SK-N-SH treated with all-trans-retinoic acid at 6 μM for 48 hours (cell line): ENCODE measurements at regions not wholly inside any gene's neighbourhood (a gene's known extent, or its start where the extent isn't known, plus 50 kb on each side); places are given as distances from the start of the nearest gene placed in this dataset.

ENCODE experiments used
- ATAC-seq: fragments of 200-7000 bp; cut with Tn5 transposase; 3 replicates; pipeline ENCODE4 v1.9.1; 2020; ENCODE audit warnings: mild to moderate bottlenecking, moderate library complexity
- ARNTL ChIP-seq: fragments of 450-650 bp; formaldehyde crosslinking; IDR thresholded peaks from 2 replicates; pipeline ENCODE4 v1.5.0; 2020; ENCODE audit warnings: low read depth, mild to moderate bottlenecking, moderate library complexity, borderline replicate concordance
- CREB5 ChIP-seq: fragments of 250-450 bp; sonication (Bioruptor Pico); IDR thresholded peaks from 2 replicates; pipeline ENCODE4 v1.5.1; 2020; ENCODE audit warnings: low read depth, mild to moderate bottlenecking, moderate library complexity
- CSDC2 ChIP-seq: fragments of 250-450 bp; sonication (Bioruptor Pico); IDR thresholded peaks from 2 replicates; pipeline ENCODE4 v1.5.0; 2020; ENCODE audit warnings: mild to moderate bottlenecking, moderate library complexity
- ESRRG ChIP-seq: fragments of 250-450 bp; sonication (Bioruptor Pico); IDR thresholded peaks from 2 replicates; pipeline ENCODE4 v1.6.1; 2021; ENCODE audit warnings: mild to moderate bottlenecking
- GLIS3 ChIP-seq: fragments of 250-450 bp; sonication (Bioruptor Pico); IDR thresholded peaks from 2 replicates; pipeline ENCODE4 v1.5.0; 2020; ENCODE audit warnings: mild to moderate bottlenecking, moderate library complexity
- ISL1 ChIP-seq: fragments of 250-450 bp; sonication (Bioruptor Pico); IDR thresholded peaks from 2 replicates; pipeline ENCODE4 v2.1.2; 2022; ENCODE audit warnings: mild to moderate bottlenecking, moderate library complexity
- OSR1 ChIP-seq: fragments of 250-450 bp; sonication (Bioruptor Pico); IDR thresholded peaks from 2 replicates; pipeline ENCODE4 v1.8.0; 2022; ENCODE audit warnings: moderate library complexity, mild to moderate bottlenecking, inconsistent platforms
- PATZ1 ChIP-seq: fragments of 250-450 bp; sonication (Bioruptor Pico); IDR thresholded peaks from 2 replicates; pipeline ENCODE4 v1.8.0; 2020; ENCODE audit warnings: mild to moderate bottlenecking, moderate library complexity, borderline replicate concordance
- PPARA ChIP-seq: fragments of 250-450 bp; sonication (Bioruptor Pico); IDR thresholded peaks from 2 replicates; pipeline ENCODE4 v1.5.0; 2020; ENCODE audit warnings: mild to moderate bottlenecking, borderline replicate concordance
- RARB ChIP-seq: fragments of 250-450 bp; sonication (Bioruptor Pico); IDR thresholded peaks from 2 replicates; pipeline ENCODE4 v1.8.0; 2021; ENCODE audit warnings: mild to moderate bottlenecking, moderate library complexity
- SNAI2 ChIP-seq: fragments of 250-450 bp; sonication (Bioruptor Pico); IDR thresholded peaks from 2 replicates; pipeline ENCODE4 v1.5.0; 2020; ENCODE audit warnings: mild to moderate bottlenecking, moderate library complexity
- TCF4 ChIP-seq: fragments of 250-450 bp; sonication (Bioruptor Pico); IDR thresholded peaks from 2 replicates; pipeline ENCODE4 v1.8.0; 2021; ENCODE audit warnings: mild to moderate bottlenecking, moderate library complexity, borderline replicate concordance
- TOX ChIP-seq: fragments of 250-450 bp; sonication (Bioruptor Pico); IDR thresholded peaks from 2 replicates; pipeline ENCODE4 v1.8.0; 2021; ENCODE audit warnings: mild to moderate bottlenecking, moderate library complexity, borderline replicate concordance
- ZC3H10 ChIP-seq: fragments of 250-450 bp; sonication (Bioruptor Pico); IDR thresholded peaks from 2 replicates; pipeline ENCODE4 v1.5.1; 2021; ENCODE audit warnings: mild to moderate bottlenecking, moderate library complexity
- ZFP3 ChIP-seq: fragments of 250-450 bp; sonication (Bioruptor Pico); IDR thresholded peaks from 2 replicates; pipeline ENCODE4 v1.5.0; 2020; ENCODE audit warnings: mild to moderate bottlenecking, moderate library complexity
- ZFP30 ChIP-seq: fragments of 450-650 bp; formaldehyde crosslinking; IDR thresholded peaks from 2 replicates; pipeline ENCODE4 v1.5.0; 2022; ENCODE audit warnings: mild to moderate bottlenecking, moderate library complexity
- ZNF565 ChIP-seq: fragments of 450-650 bp; formaldehyde crosslinking; conservative IDR thresholded peaks from 2 replicates; pipeline ENCODE4 v1.5.0; 2020; ENCODE audit warnings: low read depth, mild to moderate bottlenecking, moderate library complexity
- ZNF70 ChIP-seq: fragments of 450-650 bp; formaldehyde crosslinking; IDR thresholded peaks from 2 replicates; pipeline ENCODE4 v1.5.0; 2020; ENCODE audit warnings: mild to moderate bottlenecking, moderate library complexity
- ZNF8 ChIP-seq: fragments of 450-650 bp; formaldehyde crosslinking; IDR thresholded peaks from 2 replicates; pipeline ENCODE4 v1.5.0; 2020; ENCODE audit warnings: mild to moderate bottlenecking, moderate library complexity
- TF ChIP-seq, protein P1 (sequence below): fragments of 250-450 bp; sonication (Bioruptor Pico); IDR thresholded peaks from 2 replicates; pipeline ENCODE4 v1.5.1; 2021; ENCODE audit warnings: mild to moderate bottlenecking, moderate library complexity
- TF ChIP-seq, protein P2 (sequence below): fragments of 250-450 bp; sonication (Bioruptor Pico); IDR thresholded peaks from 2 replicates; pipeline ENCODE4 v1.8.0; 2021; ENCODE audit warnings: low read depth, mild to moderate bottlenecking, moderate library complexity, borderline replicate concordance

GRCh38 chr9:88287972-88288371 lies 100.3 kb upstream of the SPIN1 start:
- ATAC-seq: no peak
- no peak for TF ChIP-seq CREB5
- TF ChIP-seq PATZ1 (CRISPR knock-in tag): no peak
- TF ChIP-seq TCF4 (CRISPR knock-in tag): no peak
- no peak for TF ChIP-seq PPARA (CRISPR knock-in tag)
- no peak for TF ChIP-seq ARNTL (CRISPR knock-in tag)
- TF ChIP-seq ZNF565 (CRISPR knock-in tag): no peak
- no peak for TF ChIP-seq ESRRG (CRISPR knock-in tag)
- no peak for TF ChIP-seq TOX (CRISPR knock-in tag)
- TF ChIP-seq, protein P1, sequence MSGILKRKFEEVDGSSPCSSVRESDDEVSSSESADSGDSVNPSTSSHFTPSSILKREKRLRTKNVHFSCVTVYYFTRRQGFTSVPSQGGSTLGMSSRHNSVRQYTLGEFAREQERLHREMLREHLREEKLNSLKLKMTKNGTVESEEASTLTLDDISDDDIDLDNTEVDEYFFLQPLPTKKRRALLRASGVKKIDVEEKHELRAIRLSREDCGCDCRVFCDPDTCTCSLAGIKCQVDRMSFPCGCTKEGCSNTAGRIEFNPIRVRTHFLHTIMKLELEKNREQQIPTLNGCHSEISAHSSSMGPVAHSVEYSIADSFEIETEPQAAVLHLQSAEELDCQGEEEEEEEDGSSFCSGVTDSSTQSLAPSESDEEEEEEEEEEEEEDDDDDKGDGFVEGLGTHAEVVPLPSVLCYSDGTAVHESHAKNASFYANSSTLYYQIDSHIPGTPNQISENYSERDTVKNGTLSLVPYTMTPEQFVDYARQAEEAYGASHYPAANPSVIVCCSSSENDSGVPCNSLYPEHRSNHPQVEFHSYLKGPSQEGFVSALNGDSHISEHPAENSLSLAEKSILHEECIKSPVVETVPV: no peak
- TF ChIP-seq CSDC2 (CRISPR knock-in tag): no peak
- TF ChIP-seq ZNF8 (CRISPR knock-in tag): no peak
- no peak for TF ChIP-seq ZFP3 (CRISPR knock-in tag)
- TF ChIP-seq ZC3H10: no peak
- no peak for TF ChIP-seq GLIS3 (CRISPR knock-in tag)
- no peak for TF ChIP-seq RARB (CRISPR knock-in tag)
- TF ChIP-seq ISL1 (CRISPR knock-in tag): no peak

- no peak for TF ChIP-seq ZNF565 (CRISPR knock-in tag)
- TF ChIP-seq OSR1 (CRISPR knock-in tag): no peak
- TF ChIP-seq GLIS3 (CRISPR knock-in tag): no peak
- TF ChIP-seq ZC3H10: no peak
- ATAC-seq: no peak
Observed at GRCh38 chr9:88280816-88281382, 107.3 kb upstream of the SPIN1 start.

DNA sequence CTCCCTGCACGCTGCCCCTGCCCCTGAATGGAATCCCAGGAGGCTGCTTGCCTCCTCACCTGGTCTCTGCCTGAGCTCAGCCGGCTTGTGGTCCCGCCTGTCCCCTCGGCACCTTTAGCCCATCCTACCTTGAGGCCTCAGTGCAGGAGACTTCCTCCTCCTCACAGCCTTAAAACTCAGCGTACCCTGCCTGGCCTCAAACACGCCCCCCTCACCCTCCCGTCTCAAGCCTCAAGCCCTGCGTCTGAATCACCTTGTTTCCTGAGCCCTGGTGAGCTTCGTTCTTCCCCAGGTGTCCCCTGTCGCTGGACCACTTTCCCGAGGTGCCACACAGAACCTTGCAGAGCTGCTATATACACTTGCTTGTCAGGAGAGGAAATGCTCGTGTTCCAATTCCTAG lies 110.2 kb upstream of the SPIN1 start:
- ATAC-seq: no peak
- TF ChIP-seq ZFP3 (CRISPR knock-in tag): no peak
- no peak for TF ChIP-seq ZNF70
- no peak for TF ChIP-seq ZC3H10
- no peak for TF ChIP-seq SNAI2 (CRISPR knock-in tag)
- no peak for TF ChIP-seq RARB (CRISPR knock-in tag)

DNA sequence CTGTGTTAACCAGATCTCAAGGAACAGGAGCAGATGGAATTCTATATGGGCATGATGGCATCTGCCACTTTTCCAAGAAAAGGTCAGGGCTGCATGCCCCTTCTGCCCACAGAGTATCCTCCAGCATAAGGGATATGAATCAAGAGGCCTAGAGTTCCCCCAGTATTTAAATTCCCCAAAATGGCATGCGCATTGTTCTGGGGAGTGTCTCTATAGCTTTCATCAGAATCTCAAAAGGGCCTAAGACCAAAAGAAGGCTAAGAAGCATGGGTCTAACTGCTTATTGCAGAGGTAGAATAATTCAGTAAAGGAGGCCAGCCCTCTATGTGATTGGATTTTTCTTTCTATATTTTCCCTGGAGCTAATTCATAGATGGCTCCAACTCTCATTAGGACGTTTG lies 114.2 kb upstream of the SPIN1 start:
- no peak for TF ChIP-seq TCF4 (CRISPR knock-in tag)
- TF ChIP-seq, protein P2, sequence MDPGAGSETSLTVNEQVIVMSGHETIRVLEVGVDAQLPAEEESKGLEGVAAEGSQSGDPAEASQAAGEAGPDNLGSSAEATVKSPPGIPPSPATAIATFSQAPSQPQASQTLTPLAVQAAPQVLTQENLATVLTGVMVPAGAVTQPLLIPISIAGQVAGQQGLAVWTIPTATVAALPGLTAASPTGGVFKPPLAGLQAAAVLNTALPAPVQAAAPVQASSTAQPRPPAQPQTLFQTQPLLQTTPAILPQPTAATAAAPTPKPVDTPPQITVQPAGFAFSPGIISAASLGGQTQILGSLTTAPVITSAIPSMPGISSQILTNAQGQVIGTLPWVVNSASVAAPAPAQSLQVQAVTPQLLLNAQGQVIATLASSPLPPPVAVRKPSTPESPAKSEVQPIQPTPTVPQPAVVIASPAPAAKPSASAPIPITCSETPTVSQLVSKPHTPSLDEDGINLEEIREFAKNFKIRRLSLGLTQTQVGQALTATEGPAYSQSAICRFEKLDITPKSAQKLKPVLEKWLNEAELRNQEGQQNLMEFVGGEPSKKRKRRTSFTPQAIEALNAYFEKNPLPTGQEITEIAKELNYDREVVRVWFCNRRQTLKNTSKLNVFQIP (CRISPR knock-in tag): no peak
- TF ChIP-seq ZFP30 (CRISPR knock-in tag): no peak
- no peak for ATAC-seq

DNA sequence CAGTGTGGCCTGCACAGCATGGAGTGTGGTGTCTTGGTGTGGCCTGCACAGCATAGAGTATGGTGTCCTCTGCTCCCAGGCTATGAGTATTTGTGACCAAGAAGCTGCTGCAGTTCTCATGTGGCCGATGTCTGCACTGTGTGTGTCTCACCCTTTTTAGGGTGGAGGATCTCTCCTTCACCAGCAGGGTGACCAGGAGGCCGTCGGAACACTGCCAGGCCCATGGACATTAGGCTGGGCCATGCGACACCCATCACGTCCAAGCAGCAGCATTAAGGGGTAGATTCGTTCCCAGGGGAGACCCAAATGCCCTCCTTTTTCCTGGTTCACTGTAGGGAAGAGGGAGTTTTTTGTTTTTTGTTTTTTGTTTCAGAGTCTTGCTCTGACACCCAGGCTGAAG lies 115.3 kb upstream of the SPIN1 start:
- ATAC-seq: no peak
- TF ChIP-seq ZNF565 (CRISPR knock-in tag) (no peak), CSDC2 (CRISPR knock-in tag) (no peak), ZNF8 (CRISPR knock-in tag) (no peak), ESRRG (CRISPR knock-in tag) (no peak), ISL1 (CRISPR knock-in tag) (no peak), ZC3H10 (no peak), PPARA (CRISPR knock-in tag) (no peak), ZFP30 (CRISPR knock-in tag) (no peak), TCF4 (CRISPR knock-in tag) (no peak), ARNTL (CRISPR knock-in tag) (no peak), RARB (CRISPR knock-in tag) (no peak)
